K562 (cell line): ENCODE measurements at regions not wholly inside any gene's neighbourhood (a gene's known extent, or its start where the extent isn't known, plus 50 kb on each side); places are given as distances from the start of the nearest gene placed in this dataset.
"Not testable (repeated sequence)": the region's sequence is repeated elsewhere in the genome, so short reads cannot be mapped to it uniquely, and the experiment has no call there.

Experiments used
- ATAC-seq: fragments of 200-7000 bp; cut with Tn5 transposase; 3 replicates; pipeline ENCODE4 v1.9.1; 2020; ENCODE audit warnings: moderate library complexity
- BruUV-seq: library from RNA; stranded (reverse); fragments of 400-500 nt; replicated peaks from 2 replicates; lab custom pipeline; 2021; lab: Mats Ljungman, UMichigan
- CTCF ChIA-PET: fragments of 300-600 bp; formaldehyde crosslinking; extraction: SDS; loops from one replicate; lab custom pipeline; 2021; ENCODE audit warnings: low intra/inter-chr PET ratio; lab: Yijun Ruan, JAX
- POLR2A ChIA-PET: fragments of 300-600, 350-650 bp; sonication (Branson Sonifier 250); formaldehyde crosslinking; extraction: SDS; loops from one replicate; lab custom pipeline; 2021; ENCODE audit warnings: antibody characterized with exemption, inconsistent platforms; lab: Yijun Ruan, JAX
- DNase-seq, 4 experiments: peaks; one replicate each; pipeline versions ENCODE4 v3.0.0 to v3.0.0-alpha.2; 2011 to 2018; ENCODE audit warnings: low spot score in 3 of 4, mixed read lengths in 3 of 4; ENCODE audit errors: extremely low read depth in 1 of 4
- FAIRE-seq: peaks from 2 replicates; lab custom pipeline; 2011; peaks lifted over from hg19 to GRCh38; lab: Jason Lieb, UNC
- H2AFZ ChIP-seq: 2 replicates; pipeline ENCODE4 v1.6.0; 2011; ENCODE audit warnings: low read depth, low read length, control low read depth, inconsistent platforms
- H3K27ac ChIP-seq: fragments of 200-600 bp; 3 replicates; pipeline ENCODE4 v1.8.0; 2011; ENCODE audit warnings: low read depth, mild to moderate bottlenecking, control low read depth, inconsistent platforms, low read length, moderate library complexity, mixed read lengths; ENCODE audit errors: extremely low read depth
- H3K27me3 ChIP-seq, 2 experiments: fragments of 300-600 bp in 1 of 2; 2 replicates in 1 of 2; 3 replicates in 1 of 2; pipeline versions ENCODE4 v1.6.0 to v1.8.0; 2011; ENCODE audit warnings: inconsistent platforms in 2 of 2, low read length in 2 of 2, mild to moderate bottlenecking in 1 of 2, mixed read lengths in 1 of 2, moderate library complexity in 1 of 2; ENCODE audit not compliant: control insufficient read depth in 2 of 2, insufficient read depth in 2 of 2
- H3K36me3 ChIP-seq: fragments of 300-600 bp; 3 replicates; pipeline ENCODE4 v1.8.0; 2011; ENCODE audit warnings: mild to moderate bottlenecking, low read length, inconsistent platforms; ENCODE audit not compliant: control insufficient read depth, insufficient read depth
- H3K4me1 ChIP-seq, 2 experiments: fragments of 200-600 bp in 1 of 2; replicated peaks in 1 of 2; 2 replicates in 1 of 2; 3 replicates in 1 of 2; pipeline versions ENCODE4 v1.5.1 to v1.8.0; 2011; ENCODE audit warnings: inconsistent platforms in 2 of 2, low read length in 2 of 2, mild to moderate bottlenecking in 1 of 2, mixed read lengths in 1 of 2, moderate library complexity in 1 of 2; ENCODE audit not compliant: control insufficient read depth in 2 of 2, insufficient read depth in 2 of 2
- H3K4me2 ChIP-seq: 2 replicates; pipeline ENCODE4 v1.6.1; 2011; ENCODE audit warnings: low read length, control low read depth, inconsistent platforms, mixed read lengths; ENCODE audit not compliant: insufficient read depth
- H3K4me3 ChIP-seq: fragments of 200-600 bp; sonication (generic), shearing (Covaris generic); 2 replicates; pipeline ENCODE4 v1.5.1; 2016; ENCODE audit warnings: control low read depth, inconsistent platforms
- H3K79me2 ChIP-seq: fragments of 200-600 bp; 3 replicates; pipeline ENCODE4 v1.8.0; 2011; ENCODE audit warnings: low read length, inconsistent platforms; ENCODE audit not compliant: control insufficient read depth, insufficient read depth
- H3K9ac ChIP-seq, 2 experiments: 2 replicates each; pipeline versions ENCODE4 v1.6.0 to v1.6.1; 2011; ENCODE audit warnings: low read depth in 2 of 2, low read length in 2 of 2, control low read depth in 1 of 2, inconsistent platforms in 1 of 2, mild to moderate bottlenecking in 1 of 2, mixed read lengths in 1 of 2; ENCODE audit not compliant: insufficient read depth in 1 of 2
- H3K9me1 ChIP-seq: one replicate; pipeline ENCODE4 v1.6.0; 2011; ENCODE audit warnings: inconsistent platforms, mild to moderate bottlenecking, low read length, moderate library complexity; ENCODE audit not compliant: control insufficient read depth, insufficient read depth
- H3K9me3 ChIP-seq: replicated peaks from 2 replicates; pipeline ENCODE4 v1.5.1; 2011; ENCODE audit warnings: low read depth, low read length, inconsistent platforms; ENCODE audit not compliant: control insufficient read depth, insufficient read depth
- H4K20me1 ChIP-seq: replicated peaks from 2 replicates; pipeline ENCODE4 v1.6.1; 2011; ENCODE audit warnings: low read length, inconsistent platforms, mixed read lengths; ENCODE audit not compliant: control insufficient read depth, insufficient read depth
- ATF1 ChIP-seq, 2 experiments: fragments of 450-650 bp in 1 of 2; IDR thresholded peaks; 2 replicates each; pipeline ENCODE4 v1.6.1; 2016; ENCODE audit warnings: missing compliant biosample characterization in 1 of 2, missing genetic modification characterization in 1 of 2
- MEF2A ChIP-seq: IDR thresholded peaks from 2 replicates; pipeline ENCODE4 v1.6.1; 2011; ENCODE audit warnings: low read depth, mild to moderate bottlenecking, low read length, moderate library complexity; ENCODE audit not compliant: control insufficient read depth
- MTF1 ChIP-seq: fragments of 250-450 bp; sonication (Bioruptor Pico); IDR thresholded peaks from 2 replicates; pipeline ENCODE4 v1.9.0; 2021; ENCODE audit warnings: moderate library complexity, mild to moderate bottlenecking, inconsistent platforms, borderline replicate concordance
- NFE2L1 ChIP-seq: fragments of 450-650 bp; IDR thresholded peaks from 2 replicates; pipeline ENCODE4 v1.6.1; 2016; ENCODE audit warnings: missing genetic modification characterization, low read depth, mild to moderate bottlenecking, missing compliant biosample characterization, moderate library complexity, borderline replicate concordance
- SRSF1 ChIP-seq: fragments of 200-400 bp; formaldehyde crosslinking; IDR thresholded peaks from 2 replicates; pipeline ENCODE4 v1.6.1; 2017; ENCODE audit warnings: mild to moderate bottlenecking, low read depth, low read length, moderate library complexity
- SRSF3 ChIP-seq: fragments of 200-400 bp; formaldehyde crosslinking; IDR thresholded peaks from 2 replicates; pipeline ENCODE4 v1.6.1; 2016; ENCODE audit warnings: mild to moderate bottlenecking, low read length, moderate library complexity; ENCODE audit not compliant: insufficient read depth
- WGBS: fragments of 100-300 bp; shearing (Covaris generic); methylation state at CpG from one replicate; pipeline ENCODE4 v1.1.6; 2016; ENCODE audit warnings: low coverage, mixed read lengths; ENCODE audit not compliant: insufficient coverage; ENCODE audit errors: missing lambda C conversion rate; 5-methylcytosine and 5-hydroxymethylcytosine counted together
- in situ Hi-C: fragments of 300-500 bp; cut with MboI; formaldehyde crosslinking; loops from 4 replicates; pipeline ENCODE4 v1.15.0; 2018; ENCODE audit warnings: inconsistent platforms, mixed read lengths
- intact Hi-C: fragments of 100-400 bp; cut with micrococcal nuclease; formaldehyde crosslinking; loops from 2 replicates; pipeline ENCODE4 v1.14.2; 2022
- TF ChIP-seq, protein P1 (sequence below): fragments of 450-650 bp; formaldehyde crosslinking; IDR thresholded peaks from 2 replicates; pipeline ENCODE4 v1.4.0; 2022; ENCODE audit warnings: mild to moderate bottlenecking, moderate library complexity

DNA sequence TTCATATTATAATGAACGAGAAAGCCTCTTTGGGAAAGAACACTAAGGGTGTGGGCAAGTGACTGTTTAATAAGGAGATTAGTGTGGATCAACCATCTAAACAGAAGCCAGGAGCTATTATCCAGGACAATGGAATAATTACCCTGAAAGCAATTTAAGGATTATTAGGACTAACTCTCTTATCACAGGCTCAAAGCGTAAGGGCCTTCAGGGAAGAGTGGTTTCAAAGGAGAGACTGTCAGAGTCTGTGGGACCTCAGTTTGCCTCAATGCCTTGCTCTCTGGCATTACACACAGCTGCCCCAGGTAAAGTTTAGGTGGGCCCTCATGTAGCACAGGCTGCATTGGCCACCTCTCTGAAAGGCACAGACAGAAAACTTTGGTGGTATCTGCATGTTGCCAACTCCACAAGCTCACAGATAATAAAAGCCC, 717.2 kb upstream of the ADGRL3 start:
- no peak for TF ChIP-seq MTF1 (CRISPR knock-in tag)
- no peak for TF ChIP-seq MEF2A
- no peak for TF ChIP-seq SRSF1
- H3K4me3 ChIP-seq: no peak overlapping the region
- ATAC-seq (no peak), FAIRE-seq (no peak), DNase-seq (no peak)
- intact Hi-C loops: no loop called here
- 0% methylated on average over 2 of the region's 2 CpGs for WGBS
- no peaks in the 10 kb centered on the region for H3K4me1 ChIP-seq
- H3K27me3 ChIP-seq: no peaks in the 10 kb centered on the region
- POLR2A ChIA-PET: no interaction called here
- H3K9me3 ChIP-seq: no peaks in the 10 kb centered on the region
- H2AFZ ChIP-seq: no peak overlapping the region
- no peaks in the 10 kb centered on the region for H4K20me1 ChIP-seq
- in situ Hi-C loops: no loop called here
- H3K9me1 ChIP-seq: no peaks in the 10 kb centered on the region
- no peak overlapping the region for H3K27ac ChIP-seq
- no peaks in the 10 kb centered on the region for H3K79me2 ChIP-seq
- H3K9ac ChIP-seq: no peak overlapping the region
- no peaks in the 10 kb centered on the region for H3K36me3 ChIP-seq
- no TSS peak for BruUV-seq
- CTCF ChIA-PET: no interaction called here
- no peak overlapping the region for H3K4me2 ChIP-seq

DNA sequence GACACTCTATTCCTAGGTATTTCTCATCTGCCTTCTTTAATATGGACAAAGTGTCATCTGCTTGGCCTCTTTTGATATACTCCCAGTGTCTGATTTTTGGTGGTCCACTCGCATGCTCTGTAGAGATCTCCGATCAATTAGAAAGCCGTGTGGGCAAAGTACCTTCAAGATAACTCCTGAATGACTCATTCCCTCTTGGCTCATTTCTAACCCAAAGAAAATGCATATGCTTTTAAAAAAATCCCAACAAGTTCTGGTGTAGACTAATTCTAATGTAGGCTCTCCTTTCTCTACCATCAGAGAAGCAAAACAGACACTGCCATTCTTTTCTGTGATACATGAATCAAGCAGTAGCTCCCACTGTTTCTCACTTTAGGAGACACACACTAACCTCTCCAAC, 714.9 kb upstream of the ADGRL3 start:
- DNase-seq: no peak
- POLR2A ChIA-PET: no interaction called here

DNA sequence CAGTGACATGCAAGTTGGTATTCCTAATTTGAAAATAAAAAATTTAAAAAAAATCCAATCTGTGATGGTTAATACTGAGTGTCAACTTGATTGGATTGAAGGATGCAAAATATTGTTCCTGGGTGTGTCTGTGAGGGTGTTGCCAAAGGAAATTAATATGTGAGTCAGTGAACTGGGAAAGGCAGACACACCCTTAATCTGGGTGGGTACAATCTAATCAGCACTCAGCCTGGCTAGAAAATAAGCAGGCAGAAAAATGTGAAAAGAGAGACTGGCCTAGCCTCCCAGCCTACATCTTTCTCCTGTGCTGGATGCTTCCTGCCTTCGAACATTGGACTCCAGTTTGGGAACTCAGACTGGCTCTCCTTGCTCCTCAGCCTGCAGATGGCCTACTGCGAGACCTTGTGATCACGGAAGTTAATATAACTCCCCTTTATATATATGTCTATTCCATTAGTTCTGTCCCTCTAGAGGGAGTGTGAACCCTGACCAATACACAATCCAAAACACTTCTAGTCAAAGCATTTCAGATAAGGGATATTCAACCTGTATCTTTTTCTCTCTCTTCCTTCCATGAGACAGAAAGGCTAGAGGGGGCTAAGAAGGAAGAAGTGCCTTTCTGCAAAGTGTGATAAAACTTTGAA, 712.9 kb upstream of the ADGRL3 start:
- H3K27ac ChIP-seq, H3K79me2 ChIP-seq, intact Hi-C loops, H3K9me1 ChIP-seq, H3K9ac ChIP-seq, H3K4me2 ChIP-seq, DNase-seq, FAIRE-seq, H3K4me3 ChIP-seq, H4K20me1 ChIP-seq, POLR2A ChIA-PET, CTCF ChIA-PET, ATAC-seq, H3K27me3 ChIP-seq, H3K9me3 ChIP-seq, H3K36me3 ChIP-seq, H2AFZ ChIP-seq, in situ Hi-C loops, BruUV-seq, H3K4me1 ChIP-seq: not testable (repeated sequence)
- WGBS: 0% methylated on average over 3 of the region's 3 CpGs

More for the DNA sequence above, 714.9 kb upstream of the ADGRL3 start:
- Histone ChIP-seq H3K36me3 (no peaks in the 10 kb centered on the region), H3K9me1 (no peaks in the 10 kb centered on the region), H3K27me3 (no peaks in the 10 kb centered on the region), H2AFZ (no peak overlapping the region), H3K4me1 (no peaks in the 10 kb centered on the region), H4K20me1 (no peaks in the 10 kb centered on the region), H3K9me3 (no peaks in the 10 kb centered on the region), H3K9ac (no peak overlapping the region), H3K79me2 (no peaks in the 10 kb centered on the region), H3K4me2 (no peak overlapping the region), H3K4me3 (no peak overlapping the region), H3K27ac (no peak overlapping the region)
- in situ Hi-C loops (no loop called here), intact Hi-C loops (no loop called here)
- FAIRE-seq (no peak), ATAC-seq (no peak)
- CTCF ChIA-PET: no interaction called here
- WGBS: 0% methylated on average over 3 of the region's 3 CpGs
- BruUV-seq: no TSS peak
- TF ChIP-seq ATF1 (CRISPR knock-in tag; IDR thresholded peaks at IDR 0.05) (no peak), ATF1 (tag; IDR thresholded peaks at IDR 0.05) (no peak), SRSF3 (no peak), NFE2L1 (tag) (no peak)
- TF ChIP-seq, protein P1, sequence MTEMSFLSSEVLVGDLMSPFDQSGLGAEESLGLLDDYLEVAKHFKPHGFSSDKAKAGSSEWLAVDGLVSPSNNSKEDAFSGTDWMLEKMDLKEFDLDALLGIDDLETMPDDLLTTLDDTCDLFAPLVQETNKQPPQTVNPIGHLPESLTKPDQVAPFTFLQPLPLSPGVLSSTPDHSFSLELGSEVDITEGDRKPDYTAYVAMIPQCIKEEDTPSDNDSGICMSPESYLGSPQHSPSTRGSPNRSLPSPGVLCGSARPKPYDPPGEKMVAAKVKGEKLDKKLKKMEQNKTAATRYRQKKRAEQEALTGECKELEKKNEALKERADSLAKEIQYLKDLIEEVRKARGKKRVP (CRISPR knock-in tag): no peak
